Neural cell (in vitro differentiated cells): ENCODE measurements at regions not wholly inside any gene's neighbourhood (a gene's known extent, or its start where the extent isn't known, plus 50 kb on each side); places are given as distances from the start of the nearest gene placed in this dataset.

Source experiments
- H2AFZ ChIP-seq: fragments of 200-600, 300-800 bp; sonication (generic), shearing (Covaris generic); 2 replicates; pipeline ENCODE4 v1.6.0; 2014; ENCODE audit warnings: low read depth, mild to moderate bottlenecking, antibody characterized with exemption, low read length, moderate library complexity
- H3F3A ChIP-seq: fragments of 200-600 bp; shearing (Covaris generic); 2 replicates; pipeline ENCODE4 v1.6.1; 2016; ENCODE audit warnings: mild to moderate bottlenecking, moderate library complexity, mixed read lengths, antibody characterized with exemption, low read length; ENCODE audit not compliant: insufficient read depth, poor library complexity, severe bottlenecking
- H3K27ac ChIP-seq: fragments of 200-600, 300-800 bp; sonication (generic), shearing (Covaris generic); 2 replicates; pipeline ENCODE4 v1.5.1; 2014; ENCODE audit warnings: mild to moderate bottlenecking, low read length, moderate library complexity
- H3K27me3 ChIP-seq: fragments of 300-800, 200-600 bp; sonication (generic), shearing (Covaris generic); 2 replicates; pipeline ENCODE4 v1.6.0; 2014; ENCODE audit warnings: mild to moderate bottlenecking, low read depth, low read length, moderate library complexity; ENCODE audit not compliant: insufficient read depth
- H3K36me3 ChIP-seq: fragments of 300-800, 200-600 bp; sonication (generic), shearing (Covaris generic); 2 replicates; pipeline ENCODE4 v1.5.1; 2014; ENCODE audit warnings: mild to moderate bottlenecking, antibody characterized with exemption, low read length, moderate library complexity; ENCODE audit not compliant: insufficient read depth
- H3K4me2 ChIP-seq: fragments of 300-800, 200-600 bp; sonication (generic), shearing (Covaris generic); 2 replicates; pipeline ENCODE4 v1.6.0; 2014; ENCODE audit warnings: mild to moderate bottlenecking, low read length
- H3K4me3 ChIP-seq: fragments of 300-800, 200-600 bp; sonication (generic), shearing (Covaris generic); 2 replicates; pipeline ENCODE4 v1.5.1; 2014; ENCODE audit warnings: mild to moderate bottlenecking, low read length, moderate library complexity
- H3K79me2 ChIP-seq: fragments of 200-600 bp; shearing (Covaris generic); replicated peaks from 2 replicates; pipeline ENCODE4 v1.6.0; 2014; ENCODE audit warnings: mild to moderate bottlenecking, low read length, moderate library complexity; ENCODE audit not compliant: insufficient read depth
- H3K9ac ChIP-seq: fragments of 300-800, 200-600 bp; sonication (generic), shearing (Covaris generic); 2 replicates; pipeline ENCODE4 v1.6.1; 2016; ENCODE audit warnings: mild to moderate bottlenecking, low read length, mixed read lengths
- H3K9me2 ChIP-seq: fragments of 200-600 bp; shearing (Covaris generic); 2 replicates; pipeline ENCODE4 v1.6.1; 2016; ENCODE audit warnings: mild to moderate bottlenecking, low read length, mixed read lengths; ENCODE audit not compliant: insufficient read depth
- H3K9me3 ChIP-seq: fragments of 200-600, 300-800 bp; sonication (generic), shearing (Covaris generic); 2 replicates; pipeline ENCODE4 v1.6.1; 2016; ENCODE audit warnings: mild to moderate bottlenecking, mixed run types, low read length, moderate library complexity, mixed read lengths
- H4K20me1 ChIP-seq: fragments of 200-600 bp; shearing (Covaris generic); 2 replicates; pipeline ENCODE4 v1.6.1; 2016; ENCODE audit warnings: mild to moderate bottlenecking, mixed run types; ENCODE audit not compliant: insufficient read depth
- EP300 ChIP-seq: fragments of 450-650 bp; conservative IDR thresholded peaks from 2 replicates; pipeline ENCODE4 v1.6.1; 2014; ENCODE audit warnings: antibody characterized with exemption, mild to moderate bottlenecking, moderate library complexity; ENCODE audit not compliant: poor library complexity, severe bottlenecking
- EZH2 ChIP-seq: fragments of 200-600, 300-800 bp; shearing (Covaris generic), sonication (generic); IDR thresholded peaks from 2 replicates; pipeline ENCODE4 v1.6.1; 2014; ENCODE audit warnings: antibody characterized with exemption, low read length, borderline replicate concordance, mild to moderate bottlenecking; ENCODE audit not compliant: insufficient read depth, poor library complexity, severe bottlenecking
- MXI1 ChIP-seq: fragments of 450-650 bp; conservative IDR thresholded peaks from 2 replicates; pipeline ENCODE4 v1.6.1; 2014; ENCODE audit warnings: antibody characterized with exemption, mild to moderate bottlenecking; ENCODE audit not compliant: poor library complexity, severe bottlenecking
- POLR2AphosphoS5 ChIP-seq: IDR thresholded peaks from 2 replicates; pipeline ENCODE4 v1.6.1; 2012
- RAD21 ChIP-seq: fragments of 450-650 bp; conservative IDR thresholded peaks from 2 replicates; pipeline ENCODE4 v1.6.1; 2014; ENCODE audit warnings: antibody characterized with exemption, mild to moderate bottlenecking, moderate library complexity
- SMC3 ChIP-seq: fragments of 450-650 bp; conservative IDR thresholded peaks from 2 replicates; pipeline ENCODE4 v1.6.1; 2014; ENCODE audit warnings: antibody characterized with exemption, mild to moderate bottlenecking, moderate library complexity; ENCODE audit not compliant: poor library complexity
- TAF1 ChIP-seq: IDR thresholded peaks from 2 replicates; pipeline ENCODE4 v1.6.1; 2012; ENCODE audit warnings: low read depth
- TF ChIP-seq, protein P1 (sequence below): fragments of 450-650 bp; IDR thresholded peaks from 2 replicates; pipeline ENCODE4 v1.5.1; 2014; ENCODE audit warnings: antibody characterized with exemption, mild to moderate bottlenecking, moderate library complexity; ENCODE audit not compliant: poor library complexity, severe bottlenecking
- TF ChIP-seq, protein P2 (sequence below): IDR thresholded peaks from 2 replicates; pipeline ENCODE4 v1.6.1; 2012; ENCODE audit warnings: borderline replicate concordance

DNA sequence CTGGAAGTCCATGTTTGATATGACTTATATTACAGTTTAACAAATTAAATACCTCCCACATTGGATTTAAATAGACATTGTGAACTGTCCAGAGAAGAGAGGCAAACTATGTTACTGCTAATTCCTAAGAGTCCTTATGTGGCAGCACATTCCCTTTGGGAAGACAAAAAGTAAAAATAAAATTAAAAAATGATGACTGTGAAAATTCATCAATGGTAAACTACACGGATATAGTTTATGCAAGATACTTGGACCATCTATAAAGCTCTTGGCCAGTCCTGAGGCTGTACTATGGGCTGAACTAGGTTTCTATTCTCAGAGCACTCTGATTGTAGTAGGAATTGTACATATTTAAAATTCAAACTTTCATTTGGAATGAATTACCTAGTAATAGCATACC is 206.4 kb downstream of the LRRK2 start:
- TF ChIP-seq RAD21 (no peak), SMC3 (no peak), POLR2AphosphoS5 (no peak), TAF1 (no peak), MXI1 (no peak), EZH2 (no peak), EP300 (no peak)
- TF ChIP-seq, protein P1, sequence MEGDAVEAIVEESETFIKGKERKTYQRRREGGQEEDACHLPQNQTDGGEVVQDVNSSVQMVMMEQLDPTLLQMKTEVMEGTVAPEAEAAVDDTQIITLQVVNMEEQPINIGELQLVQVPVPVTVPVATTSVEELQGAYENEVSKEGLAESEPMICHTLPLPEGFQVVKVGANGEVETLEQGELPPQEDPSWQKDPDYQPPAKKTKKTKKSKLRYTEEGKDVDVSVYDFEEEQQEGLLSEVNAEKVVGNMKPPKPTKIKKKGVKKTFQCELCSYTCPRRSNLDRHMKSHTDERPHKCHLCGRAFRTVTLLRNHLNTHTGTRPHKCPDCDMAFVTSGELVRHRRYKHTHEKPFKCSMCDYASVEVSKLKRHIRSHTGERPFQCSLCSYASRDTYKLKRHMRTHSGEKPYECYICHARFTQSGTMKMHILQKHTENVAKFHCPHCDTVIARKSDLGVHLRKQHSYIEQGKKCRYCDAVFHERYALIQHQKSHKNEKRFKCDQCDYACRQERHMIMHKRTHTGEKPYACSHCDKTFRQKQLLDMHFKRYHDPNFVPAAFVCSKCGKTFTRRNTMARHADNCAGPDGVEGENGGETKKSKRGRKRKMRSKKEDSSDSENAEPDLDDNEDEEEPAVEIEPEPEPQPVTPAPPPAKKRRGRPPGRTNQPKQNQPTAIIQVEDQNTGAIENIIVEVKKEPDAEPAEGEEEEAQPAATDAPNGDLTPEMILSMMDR: no peak
- TF ChIP-seq, protein P2, sequence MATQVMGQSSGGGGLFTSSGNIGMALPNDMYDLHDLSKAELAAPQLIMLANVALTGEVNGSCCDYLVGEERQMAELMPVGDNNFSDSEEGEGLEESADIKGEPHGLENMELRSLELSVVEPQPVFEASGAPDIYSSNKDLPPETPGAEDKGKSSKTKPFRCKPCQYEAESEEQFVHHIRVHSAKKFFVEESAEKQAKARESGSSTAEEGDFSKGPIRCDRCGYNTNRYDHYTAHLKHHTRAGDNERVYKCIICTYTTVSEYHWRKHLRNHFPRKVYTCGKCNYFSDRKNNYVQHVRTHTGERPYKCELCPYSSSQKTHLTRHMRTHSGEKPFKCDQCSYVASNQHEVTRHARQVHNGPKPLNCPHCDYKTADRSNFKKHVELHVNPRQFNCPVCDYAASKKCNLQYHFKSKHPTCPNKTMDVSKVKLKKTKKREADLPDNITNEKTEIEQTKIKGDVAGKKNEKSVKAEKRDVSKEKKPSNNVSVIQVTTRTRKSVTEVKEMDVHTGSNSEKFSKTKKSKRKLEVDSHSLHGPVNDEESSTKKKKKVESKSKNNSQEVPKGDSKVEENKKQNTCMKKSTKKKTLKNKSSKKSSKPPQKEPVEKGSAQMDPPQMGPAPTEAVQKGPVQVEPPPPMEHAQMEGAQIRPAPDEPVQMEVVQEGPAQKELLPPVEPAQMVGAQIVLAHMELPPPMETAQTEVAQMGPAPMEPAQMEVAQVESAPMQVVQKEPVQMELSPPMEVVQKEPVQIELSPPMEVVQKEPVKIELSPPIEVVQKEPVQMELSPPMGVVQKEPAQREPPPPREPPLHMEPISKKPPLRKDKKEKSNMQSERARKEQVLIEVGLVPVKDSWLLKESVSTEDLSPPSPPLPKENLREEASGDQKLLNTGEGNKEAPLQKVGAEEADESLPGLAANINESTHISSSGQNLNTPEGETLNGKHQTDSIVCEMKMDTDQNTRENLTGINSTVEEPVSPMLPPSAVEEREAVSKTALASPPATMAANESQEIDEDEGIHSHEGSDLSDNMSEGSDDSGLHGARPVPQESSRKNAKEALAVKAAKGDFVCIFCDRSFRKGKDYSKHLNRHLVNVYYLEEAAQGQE: no peak
- no peak overlapping the region for H3K9ac ChIP-seq
- no peak overlapping the region for H3K27ac ChIP-seq
- no peak overlapping the region for H3K4me3 ChIP-seq
- no peaks in the 10 kb centered on the region for H3K9me2 ChIP-seq
- H3K9me3 ChIP-seq: no peaks in the 10 kb centered on the region
- H3K79me2 ChIP-seq: no peaks in the 10 kb centered on the region
- H3K4me2 ChIP-seq: no peak overlapping the region
- H4K20me1 ChIP-seq: no peaks in the 10 kb centered on the region
- H3K36me3 ChIP-seq: no peaks in the 10 kb centered on the region
- no peak overlapping the region for H2AFZ ChIP-seq
- H3K27me3 ChIP-seq: no peaks in the 10 kb centered on the region
- H3F3A ChIP-seq: no peaks in the 10 kb centered on the region

DNA sequence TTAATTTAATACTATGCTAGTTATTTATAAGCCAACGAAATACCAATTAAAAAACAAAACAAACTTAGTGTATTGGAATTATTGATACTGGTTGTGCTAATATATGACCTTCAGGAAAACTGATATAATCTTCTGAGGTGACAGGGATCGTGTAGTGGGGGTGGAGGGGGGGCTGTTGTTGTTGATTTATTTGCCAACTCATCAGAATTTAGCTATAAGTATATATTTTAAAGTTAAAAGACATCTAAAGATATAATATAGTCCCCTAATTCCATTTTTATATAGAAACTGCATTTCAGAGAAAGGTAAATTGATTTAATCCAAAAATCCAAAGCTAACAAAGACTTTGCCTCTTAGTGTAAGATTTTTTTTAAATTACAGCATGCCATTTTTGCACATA is 210.5 kb downstream of the LRRK2 start:
- H2AFZ ChIP-seq: no peak overlapping the region
- no peaks in the 10 kb centered on the region for H3F3A ChIP-seq
- no peaks in the 10 kb centered on the region for H3K79me2 ChIP-seq
- H3K36me3 ChIP-seq: no peaks in the 10 kb centered on the region
- no peaks in the 10 kb centered on the region for H4K20me1 ChIP-seq
- H3K4me3 ChIP-seq: no peak overlapping the region
- H3K4me2 ChIP-seq: no peak overlapping the region
- TF ChIP-seq, protein P2: no peak
- TF ChIP-seq EZH2 (no peak), POLR2AphosphoS5 (no peak), EP300 (no peak), TAF1 (no peak), MXI1 (no peak), SMC3 (no peak), RAD21 (no peak)
- TF ChIP-seq, protein P1: no peak
- no peaks in the 10 kb centered on the region for H3K27me3 ChIP-seq
- no peak overlapping the region for H3K9ac ChIP-seq
- H3K27ac ChIP-seq: no peak overlapping the region
- H3K9me3 ChIP-seq: no peaks in the 10 kb centered on the region
- H3K9me2 ChIP-seq: no peaks in the 10 kb centered on the region
